ENCODE measurements at regions not wholly inside any gene's neighbourhood (a gene's known extent, or its start where the extent isn't known, plus 50 kb on each side); places are given as distances from the start of the nearest gene placed in this dataset.

DNA sequence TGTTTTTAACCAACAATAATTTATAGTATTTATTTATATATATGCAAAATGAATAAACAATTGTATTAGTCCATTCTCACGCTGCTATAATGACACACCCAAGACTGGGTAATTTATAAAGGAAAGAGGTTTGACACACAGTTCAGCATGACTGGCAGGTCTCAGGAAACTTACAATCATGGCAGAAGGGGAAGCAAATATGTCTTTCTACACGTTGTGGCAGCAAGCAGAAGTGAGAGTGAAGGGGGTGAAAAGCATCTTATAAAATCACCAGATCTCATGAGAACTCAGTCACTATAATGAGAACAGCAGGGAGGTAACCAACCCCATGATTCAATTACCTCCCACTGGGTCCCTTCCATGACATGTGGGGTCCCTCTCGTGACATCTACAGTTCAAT, 162.8 kb upstream of the SLITRK3 start:
- TF ChIP-seq, protein P1, sequence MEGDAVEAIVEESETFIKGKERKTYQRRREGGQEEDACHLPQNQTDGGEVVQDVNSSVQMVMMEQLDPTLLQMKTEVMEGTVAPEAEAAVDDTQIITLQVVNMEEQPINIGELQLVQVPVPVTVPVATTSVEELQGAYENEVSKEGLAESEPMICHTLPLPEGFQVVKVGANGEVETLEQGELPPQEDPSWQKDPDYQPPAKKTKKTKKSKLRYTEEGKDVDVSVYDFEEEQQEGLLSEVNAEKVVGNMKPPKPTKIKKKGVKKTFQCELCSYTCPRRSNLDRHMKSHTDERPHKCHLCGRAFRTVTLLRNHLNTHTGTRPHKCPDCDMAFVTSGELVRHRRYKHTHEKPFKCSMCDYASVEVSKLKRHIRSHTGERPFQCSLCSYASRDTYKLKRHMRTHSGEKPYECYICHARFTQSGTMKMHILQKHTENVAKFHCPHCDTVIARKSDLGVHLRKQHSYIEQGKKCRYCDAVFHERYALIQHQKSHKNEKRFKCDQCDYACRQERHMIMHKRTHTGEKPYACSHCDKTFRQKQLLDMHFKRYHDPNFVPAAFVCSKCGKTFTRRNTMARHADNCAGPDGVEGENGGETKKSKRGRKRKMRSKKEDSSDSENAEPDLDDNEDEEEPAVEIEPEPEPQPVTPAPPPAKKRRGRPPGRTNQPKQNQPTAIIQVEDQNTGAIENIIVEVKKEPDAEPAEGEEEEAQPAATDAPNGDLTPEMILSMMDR (IDR thresholded peaks at IDR 0.05 in 2 of 3, conservative IDR thresholded peaks at IDR 0.05 in 1 of 3; ENCODE audit: insufficient read depth in 2 of 3, low read depth in 1 of 3, low read length in 3 of 3) = no peak
- TF ChIP-seq FOXK2 (conservative IDR thresholded peaks at IDR 0.05 in 1 of 2, IDR thresholded peaks at IDR 0.05 in 1 of 2; ENCODE audit: low read depth in 2 of 2) (no peak), TEAD1 (CRISPR knock-in tag; IDR thresholded peaks at IDR 0.05) (no peak), SP1 (CRISPR knock-in tag; IDR thresholded peaks at IDR 0.05) (no peak), TAF1 (IDR thresholded peaks at IDR 0.05; ENCODE audit: control insufficient read depth, extremely low read depth, insufficient read depth, low read length, severe bottlenecking) (no peak), TCF7 (IDR thresholded peaks at IDR 0.05; ENCODE audit: borderline replicate concordance) (no peak), ELF4 (CRISPR knock-in tag; IDR thresholded peaks at IDR 0.05) (no peak), TGIF2 (CRISPR knock-in tag; IDR thresholded peaks at IDR 0.05) (no peak), RFX5 (IDR thresholded peaks at IDR 0.05; ENCODE audit: low read depth, low read length) (no peak), SMAD3 (CRISPR knock-in tag; conservative IDR thresholded peaks at IDR 0.05) (no peak)
- TF ChIP-seq, protein P2, sequence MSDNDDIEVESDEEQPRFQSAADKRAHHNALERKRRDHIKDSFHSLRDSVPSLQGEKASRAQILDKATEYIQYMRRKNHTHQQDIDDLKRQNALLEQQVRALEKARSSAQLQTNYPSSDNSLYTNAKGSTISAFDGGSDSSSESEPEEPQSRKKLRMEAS (CRISPR knock-in tag; IDR thresholded peaks at IDR 0.05) = no peak
- TF ChIP-seq, protein P3, sequence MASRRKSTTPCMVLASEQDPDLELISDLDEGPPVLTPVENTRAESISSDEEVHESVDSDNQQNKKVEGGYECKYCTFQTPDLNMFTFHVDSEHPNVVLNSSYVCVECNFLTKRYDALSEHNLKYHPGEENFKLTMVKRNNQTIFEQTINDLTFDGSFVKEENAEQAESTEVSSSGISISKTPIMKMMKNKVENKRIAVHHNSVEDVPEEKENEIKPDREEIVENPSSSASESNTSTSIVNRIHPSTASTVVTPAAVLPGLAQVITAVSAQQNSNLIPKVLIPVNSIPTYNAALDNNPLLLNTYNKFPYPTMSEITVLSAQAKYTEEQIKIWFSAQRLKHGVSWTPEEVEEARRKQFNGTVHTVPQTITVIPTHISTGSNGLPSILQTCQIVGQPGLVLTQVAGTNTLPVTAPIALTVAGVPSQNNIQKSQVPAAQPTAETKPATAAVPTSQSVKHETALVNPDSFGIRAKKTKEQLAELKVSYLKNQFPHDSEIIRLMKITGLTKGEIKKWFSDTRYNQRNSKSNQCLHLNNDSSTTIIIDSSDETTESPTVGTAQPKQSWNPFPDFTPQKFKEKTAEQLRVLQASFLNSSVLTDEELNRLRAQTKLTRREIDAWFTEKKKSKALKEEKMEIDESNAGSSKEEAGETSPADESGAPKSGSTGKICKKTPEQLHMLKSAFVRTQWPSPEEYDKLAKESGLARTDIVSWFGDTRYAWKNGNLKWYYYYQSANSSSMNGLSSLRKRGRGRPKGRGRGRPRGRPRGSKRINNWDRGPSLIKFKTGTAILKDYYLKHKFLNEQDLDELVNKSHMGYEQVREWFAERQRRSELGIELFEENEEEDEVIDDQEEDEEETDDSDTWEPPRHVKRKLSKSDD (conservative IDR thresholded peaks at IDR 0.05; ENCODE audit: low read length) = no peak
